GM12878 (cell line): ENCODE measurements at regions not wholly inside any gene's neighbourhood (a gene's known extent, or its start where the extent isn't known, plus 50 kb on each side); places are given as distances from the start of the nearest gene placed in this dataset.

Experiments used
- ATAC-seq: fragments of 200-7000 bp; cut with Tn5 transposase; 3 replicates; pipeline ENCODE4 v1.9.1; 2020; ENCODE audit warnings: mild to moderate bottlenecking, moderate library complexity
- BruUV-seq: library from RNA; stranded (reverse); fragments of 400-500 nt; replicated peaks from 2 replicates; lab custom pipeline; 2021; lab: Mats Ljungman, UMichigan
- CTCF ChIA-PET: fragments of 300-600 bp; sonication (Branson Sonifier 250); formaldehyde crosslinking; extraction: SDS; loops from one replicate; lab custom pipeline; 2021; ENCODE audit warnings: inconsistent platforms; lab: Yijun Ruan, JAX
- POLR2A ChIA-PET: fragments of 350-600 bp; formaldehyde crosslinking; extraction: SDS; loops from one replicate; lab custom pipeline; 2021; ENCODE audit warnings: inconsistent platforms; lab: Charles Lee
- RAD21 ChIA-PET: fragments of 300-600 bp; sonication (Branson Sonifier 250); formaldehyde crosslinking; loops from one replicate; lab custom pipeline; 2023; ENCODE audit warnings: antibody characterized with exemption; ENCODE audit not compliant: unreplicated experiment; lab: Charles Lee
- SMC1A ChIA-PET: fragments of 300-600 bp; sonication (Branson Sonifier 250); formaldehyde crosslinking; loops from one replicate; lab custom pipeline; 2023; ENCODE audit not compliant: unreplicated experiment, uncharacterized antibody; lab: Charles Lee
- DNase-seq: peaks from one replicate; pipeline ENCODE4 v3.0.0-alpha.2; 2011; ENCODE audit warnings: low read depth, low spot score
- FAIRE-seq: peaks from 3 replicates; lab custom pipeline; 2011; peaks lifted over from hg19 to GRCh38; lab: Jason Lieb, UNC
- H2AFZ ChIP-seq: 2 replicates; pipeline ENCODE4 v1.6.0; 2011; ENCODE audit warnings: low read depth, low read length, control low read depth; ENCODE audit not compliant: control insufficient read depth
- H3K27ac ChIP-seq: 2 replicates; pipeline ENCODE4 v1.5.1; 2011; ENCODE audit warnings: control low read depth; ENCODE audit not compliant: control insufficient read depth, insufficient read depth
- H3K27me3 ChIP-seq, 2 experiments: replicated peaks in 1 of 2; 2 replicates each; pipeline versions ENCODE4 v1.6.0 to v1.6.1; 2011; ENCODE audit warnings: low read length in 1 of 2; ENCODE audit not compliant: control insufficient read depth in 2 of 2, insufficient read depth in 2 of 2
- H3K36me3 ChIP-seq, 2 experiments: 2 replicates each; pipeline ENCODE4 v1.5.1; 2011; ENCODE audit warnings: low read length in 1 of 2; ENCODE audit not compliant: control insufficient read depth in 2 of 2, insufficient read depth in 2 of 2
- H3K4me1 ChIP-seq: 2 replicates; pipeline ENCODE4 v1.6.1; 2011; ENCODE audit warnings: mild to moderate bottlenecking, low read length, moderate library complexity, mixed read lengths; ENCODE audit not compliant: control insufficient read depth, insufficient read depth
- H3K4me2 ChIP-seq: 2 replicates; pipeline ENCODE4 v1.6.0; 2011; ENCODE audit warnings: control low read depth; ENCODE audit not compliant: control insufficient read depth, insufficient read depth
- H3K4me3 ChIP-seq: fragments of 200-600 bp; sonication (generic); 2 replicates; pipeline ENCODE4 v1.5.1; 2016
- H3K79me2 ChIP-seq: 2 replicates; pipeline ENCODE4 v1.6.0; 2011; ENCODE audit warnings: low read length; ENCODE audit not compliant: control insufficient read depth, insufficient read depth
- H3K9ac ChIP-seq: 2 replicates; pipeline ENCODE4 v1.8.0; 2011; ENCODE audit warnings: low read length, control low read depth, mixed read lengths; ENCODE audit not compliant: control insufficient read depth, insufficient read depth
- H3K9me3 ChIP-seq: replicated peaks from 3 replicates; pipeline ENCODE4 v1.5.1; 2011; ENCODE audit warnings: mild to moderate bottlenecking, low read length; ENCODE audit not compliant: control insufficient read depth, insufficient read depth
- H4K20me1 ChIP-seq: 2 replicates; pipeline ENCODE4 v1.6.0; 2011; ENCODE audit not compliant: control insufficient read depth, insufficient read depth
- ATF7 ChIP-seq: fragments of 450-650 bp; IDR thresholded peaks from 2 replicates; pipeline ENCODE4 v1.6.1; 2016; ENCODE audit warnings: low read depth, mild to moderate bottlenecking
- BHLHE40 ChIP-seq, 2 experiments: fragments of 450-650 bp in 1 of 2; IDR thresholded peaks; 2 replicates each; pipeline ENCODE4 v1.6.1; 2011 to 2017; ENCODE audit warnings: low read depth in 2 of 2, borderline replicate concordance in 1 of 2, improper control_type of control experiment in 1 of 2, low read length in 1 of 2, mild to moderate bottlenecking in 1 of 2
- ESRRA ChIP-seq: IDR thresholded peaks from 2 replicates; pipeline ENCODE4 v1.6.1; 2012; ENCODE audit warnings: mild to moderate bottlenecking, low read length, improper control_type of control experiment
- FOXK2 ChIP-seq: fragments of 450-650 bp; IDR thresholded peaks from 2 replicates; pipeline ENCODE4 v1.6.1; 2017; ENCODE audit warnings: mild to moderate bottlenecking, moderate library complexity
- GABPA ChIP-seq: IDR thresholded peaks from 2 replicates; pipeline ENCODE4 v1.6.1; 2014; ENCODE audit warnings: antibody characterized with exemption, low read depth, mild to moderate bottlenecking, inconsistent platforms
- HCFC1 ChIP-seq: fragments of 150-350 bp; IDR thresholded peaks from 2 replicates; pipeline ENCODE4 v1.6.1; 2014; ENCODE audit warnings: low read length
- JUNB ChIP-seq: IDR thresholded peaks from 2 replicates; pipeline ENCODE4 v1.6.1; 2016; ENCODE audit warnings: antibody characterized with exemption, mild to moderate bottlenecking
- JUND ChIP-seq: IDR thresholded peaks from 2 replicates; pipeline ENCODE4 v1.6.1; 2012; ENCODE audit warnings: low read depth, mild to moderate bottlenecking, low read length, improper control_type of control experiment, moderate library complexity
- KAT2A ChIP-seq: conservative IDR thresholded peaks from 2 replicates; pipeline ENCODE4 v1.6.1; 2011; ENCODE audit warnings: low read depth, low read length; ENCODE audit not compliant: control insufficient read depth
- NFXL1 ChIP-seq: fragments of 450-650 bp; IDR thresholded peaks from 2 replicates; pipeline ENCODE4 v1.6.1; 2017; ENCODE audit warnings: antibody characterized with exemption, mild to moderate bottlenecking, borderline replicate concordance
- RAD21 ChIP-seq: IDR thresholded peaks from 2 replicates; pipeline ENCODE4 v1.6.1; 2011; ENCODE audit warnings: mild to moderate bottlenecking, low read depth, low read length, moderate library complexity; ENCODE audit not compliant: insufficient read depth
- SMARCA5 ChIP-seq: fragments of 450-650 bp; IDR thresholded peaks from 2 replicates; pipeline ENCODE4 v1.6.1; 2017; ENCODE audit warnings: mild to moderate bottlenecking
- SUZ12 ChIP-seq: fragments of 200-600 bp; sonication (generic); IDR thresholded peaks from one replicate; pipeline ENCODE4 v1.6.1; 2018; ENCODE audit warnings: antibody characterized with exemption, mild to moderate bottlenecking; ENCODE audit not compliant: unreplicated experiment
- YBX1 ChIP-seq: fragments of 450-650 bp; IDR thresholded peaks from 2 replicates; pipeline ENCODE4 v1.6.1; 2016; ENCODE audit warnings: antibody characterized with exemption
- ZBTB40 ChIP-seq: fragments of 450-650 bp; IDR thresholded peaks from 2 replicates; pipeline ENCODE4 v1.6.1; 2016; ENCODE audit warnings: mild to moderate bottlenecking, moderate library complexity, borderline replicate concordance
- ZSCAN29 ChIP-seq: fragments of 450-650 bp; IDR thresholded peaks from 2 replicates; pipeline ENCODE4 v1.6.1; 2017; ENCODE audit warnings: mild to moderate bottlenecking, moderate library complexity
- WGBS: methylation state at CpG from one replicate; pipeline ENCODE4 v1.1.6; 2016; ENCODE audit warnings: low lambda C conversion rate; ENCODE audit not compliant: insufficient replicate concordance, insufficient coverage; ENCODE audit errors: missing lambda C conversion rate; 5-methylcytosine and 5-hydroxymethylcytosine counted together
- in situ Hi-C: fragments of 300-500 bp; cut with MboI; formaldehyde crosslinking; loops from 9 replicates; pipeline ENCODE4 v1.14.3; 2018; ENCODE audit warnings: mixed read lengths
- intact Hi-C: fragments of 100-400 bp; cut with micrococcal nuclease; formaldehyde crosslinking; loops from one replicate; pipeline ENCODE4 v1.14.2; 2022; ENCODE audit not compliant: unreplicated experiment

GRCh38 chr18:47577520-47577919, 326.1 kb upstream of the SKOR2 start:
- no peak for ATAC-seq
- Histone ChIP-seq H3K36me3 (no peaks in the 10 kb centered on the region), H3K4me1 (no peaks in the 10 kb centered on the region), H4K20me1 (no peaks in the 10 kb centered on the region), H2AFZ (no peak overlapping the region), H3K79me2 (no peaks in the 10 kb centered on the region), H3K27me3 (no peaks in the 10 kb centered on the region; a peak in 2 of 4 replicates), H3K4me2 (no peak overlapping the region), H3K4me3 (no peak overlapping the region), H3K9me3 (no peaks in the 10 kb centered on the region)
- ChIA-PET CTCF (no interaction called here), POLR2A (interaction anchor here (0.6 kb wide), 1 partner anchor 9 kb away, joined by 6 read pairs; no protein-coding TSS in a partner anchor), RAD21 (no interaction called here), SMC1A (interaction anchor here (1.3 kb wide), 1 partner anchor 15 kb away, joined by 4 read pairs; no protein-coding TSS in a partner anchor)
- FAIRE-seq = no peak
- intact Hi-C loops = no loop called here
- BruUV-seq = no TSS peak
- 5% methylated on average over 7 of the region's 7 CpGs for WGBS
- TF ChIP-seq GABPA = no peak
- TF ChIP-seq BHLHE40 (IDR thresholded peaks at IDR 0.05; ENCODE audit: borderline replicate concordance in 1 of 2, low read depth in 2 of 2, low read length in 1 of 2) = 0 out of 4 replicates have a peak, but pooled peaks of 1 of the 2 experiments have one; percentile 13
- TF ChIP-seq, all 136 proteins: peak for 1
- in situ Hi-C loops = no loop called here
- DNase-seq = no peak
- no peak overlapping the region for H3K27ac ChIP-seq
- no peak overlapping the region for H3K9ac ChIP-seq

- Histone ChIP-seq H4K20me1 (no peaks in the 10 kb centered on the region), H3K79me2 (no peaks in the 10 kb centered on the region), H3K27me3 (no peaks in the 10 kb centered on the region; a peak in 1 of 4 replicates), H3K9ac (no peak overlapping the region), H3K9me3 (no peaks in the 10 kb centered on the region), H3K36me3 (no peaks in the 10 kb centered on the region), H2AFZ (no peak overlapping the region), H3K4me3 (no peak overlapping the region), H3K27ac (no peak overlapping the region), H3K4me2 (no peak overlapping the region), H3K4me1 (no peaks in the 10 kb centered on the region)
- 41% methylated on average over 6 of the region's 6 CpGs for WGBS
- DNase-seq = no peak
- POLR2A ChIA-PET = no interaction called here
- SMC1A ChIA-PET = no interaction called here
- in situ Hi-C loops = no loop called here
- RAD21 ChIA-PET = no interaction called here
- intact Hi-C loops = no loop called here
- BruUV-seq = no TSS peak
- no peak for ATAC-seq
- CTCF ChIA-PET = no interaction called here
- no peak for FAIRE-seq
- TF ChIP-seq ESRRA = no peak
- TF ChIP-seq JUND = no peak
- no peak for TF ChIP-seq RAD21
- no peak for TF ChIP-seq ZBTB40
- no peak for TF ChIP-seq FOXK2
- TF ChIP-seq SMARCA5 = no peak
- TF ChIP-seq NFXL1 = no peak
- TF ChIP-seq JUNB = no peak
- no peak for TF ChIP-seq YBX1
- no peak for TF ChIP-seq KAT2A
- no peak for TF ChIP-seq HCFC1
- TF ChIP-seq ZSCAN29 = no peak
- TF ChIP-seq ATF7 = no peak
- no peak for TF ChIP-seq SUZ12
These were observed 323.5 kb upstream of the SKOR2 start for GRCh38 chr18:47574966-47575365.
